Stimulated activated naive CD8-positive, alpha-beta T cell treated with anti-CD3 and anti-CD28 coated beads, Interleukin-15, amount 100 ng/mL, for 72 hours (primary cell): ENCODE measurements at regions not wholly inside any gene's neighbourhood (a gene's known extent, or its start where the extent isn't known, plus 50 kb on each side); places are given as distances from the start of the nearest gene placed in this dataset.

Source experiments
- ATAC-seq: fragments of 150-1000 bp; cut with Tn5 transposase; 2 replicates; pipeline ENCODE4 v1.10.0; 2021; ENCODE audit warnings: mild to moderate bottlenecking, moderate library complexity
- DNase-seq, 2 donors: peaks; one replicate each; pipeline ENCODE4 v3.0.0; 2021 to 2022
- H3K27ac Mint-ChIP-seq, 2 donors: one replicate each; pipeline ENCODE4 v1.8.0; 2022; ENCODE audit warnings: mild to moderate bottlenecking in 2 of 2, mixed read lengths in 2 of 2, moderate library complexity in 2 of 2
- H3K27me3 Mint-ChIP-seq: one replicate; pipeline ENCODE4 v1.8.0; 2022; ENCODE audit warnings: mixed read lengths
- H3K4me1 Mint-ChIP-seq: one replicate; pipeline ENCODE4 v1.8.0; 2022; ENCODE audit warnings: mild to moderate bottlenecking, mixed read lengths
- H3K4me3 Mint-ChIP-seq, 2 donors: one replicate each; pipeline ENCODE4 v1.8.0; 2022; ENCODE audit warnings: mild to moderate bottlenecking in 2 of 2, mixed read lengths in 2 of 2, moderate library complexity in 1 of 2
- H3K9me3 Mint-ChIP-seq, 2 donors: one replicate each; pipeline ENCODE4 v1.8.0; 2022; ENCODE audit warnings: mixed read lengths in 2 of 2

DNA sequence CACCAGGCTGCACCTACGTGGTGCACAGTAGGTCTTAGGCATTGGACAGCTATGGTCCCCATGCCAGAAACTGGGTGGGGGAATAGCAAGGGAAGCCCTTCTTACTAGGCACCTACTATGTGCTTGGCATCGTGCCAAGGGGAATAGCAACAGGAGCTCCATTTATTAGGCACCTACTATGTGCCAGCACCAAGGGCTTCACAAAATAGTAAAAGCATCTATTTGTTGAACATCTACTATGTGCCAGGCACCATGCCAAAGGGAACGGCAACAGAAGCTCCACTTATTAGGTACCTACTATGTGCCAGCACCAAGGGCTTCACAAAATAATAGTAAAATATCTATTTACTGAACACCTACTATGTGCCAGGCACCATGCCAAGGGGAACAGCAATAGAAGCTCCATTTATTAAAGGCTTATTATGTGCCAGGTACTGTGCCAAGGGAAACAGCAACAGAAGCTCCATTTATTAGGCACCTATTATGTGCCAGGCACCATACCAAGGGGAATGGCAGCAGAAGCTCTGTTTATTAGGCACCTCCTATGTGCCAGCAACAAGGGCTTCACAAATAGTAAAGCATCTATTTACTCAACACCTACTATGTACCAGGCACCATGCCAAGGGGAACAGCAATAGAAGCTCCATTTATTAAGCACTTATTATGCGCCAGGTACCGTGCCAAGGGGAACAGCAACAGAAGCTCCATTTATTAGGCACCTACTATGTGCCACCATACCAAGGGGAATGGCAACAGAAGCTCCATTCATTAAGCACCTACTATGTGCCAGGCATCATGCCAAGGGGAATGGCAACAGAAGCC, 108.5 kb downstream of the PTPRS start:
- ATAC-seq (no peak), DNase-seq (peak in 1 of 2 donors; percentile 13)
- peaks cover 15% of the 10 kb centered on the region for H3K4me1 Mint-ChIP-seq
- no peaks in the 10 kb centered on the region for H3K9me3 Mint-ChIP-seq
- H3K4me3 Mint-ChIP-seq: no peak overlapping the region
- H3K27ac Mint-ChIP-seq: no peak overlapping the region
- peaks cover 32% of the 10 kb centered on the region for H3K27me3 Mint-ChIP-seq

DNA sequence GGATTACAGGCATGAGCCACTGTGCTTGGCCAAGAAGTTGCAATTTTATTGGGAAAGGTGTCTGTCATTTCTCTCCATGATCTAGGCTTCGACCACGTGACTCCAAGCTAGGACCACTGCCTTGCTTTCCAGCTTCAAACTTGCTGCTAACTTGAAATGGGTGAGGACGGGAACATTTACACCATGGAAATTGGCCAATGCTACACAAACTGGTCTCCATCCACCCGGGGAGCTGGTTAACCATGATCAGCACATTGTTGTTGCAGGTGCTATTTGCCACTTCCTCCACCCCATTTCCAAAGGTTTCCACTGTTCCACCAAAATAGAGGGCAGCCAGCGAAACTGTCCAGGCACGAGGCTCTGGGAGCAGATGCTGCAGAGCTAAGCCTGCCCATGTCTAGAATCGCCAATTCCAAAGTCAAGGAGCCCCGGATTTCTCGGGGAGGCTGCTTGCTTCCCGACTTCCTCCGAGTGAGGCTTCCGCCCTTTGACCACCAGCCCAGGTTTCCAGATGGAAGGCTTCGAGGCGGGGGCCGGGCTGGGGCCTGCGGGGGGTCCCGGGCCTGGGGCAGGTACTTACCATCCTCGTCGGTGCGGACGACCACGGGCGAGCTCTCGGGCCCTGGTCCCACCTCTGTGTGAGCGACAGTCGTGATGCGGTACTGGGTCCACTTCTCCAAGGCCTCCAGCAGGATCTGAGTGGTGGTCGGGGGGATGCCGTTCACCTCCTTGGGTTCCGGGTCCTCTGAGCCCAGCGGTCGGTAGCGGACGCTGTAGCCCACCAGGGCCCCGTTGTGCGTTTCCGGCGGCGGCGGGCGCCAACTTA, 109.7 kb downstream of the PTPRS start:
- Mint-ChIP-seq H3K27me3 (peaks cover 36% of the 10 kb centered on the region), H3K27ac (no peak overlapping the region), H3K9me3 (no peaks in the 10 kb centered on the region), H3K4me3 (no peak overlapping the region), H3K4me1 (peaks cover 15% of the 10 kb centered on the region)
- ATAC-seq: no peak
- DNase-seq: no peak

- peaks cover 15% of the 10 kb centered on the region for H3K4me1 Mint-ChIP-seq
- H3K4me3 Mint-ChIP-seq: peak overlapping the region; percentile 47 to 49
- DNase-seq: no peak
- ATAC-seq: no peak
- H3K27ac Mint-ChIP-seq: no peak overlapping the region
- H3K27me3 Mint-ChIP-seq: peaks cover 36% of the 10 kb centered on the region
- H3K9me3 Mint-ChIP-seq: no peaks in the 10 kb centered on the region
These were observed 110.8 kb downstream of the PTPRS start for GRCh38 chr19:5229778-5230335.

DNA sequence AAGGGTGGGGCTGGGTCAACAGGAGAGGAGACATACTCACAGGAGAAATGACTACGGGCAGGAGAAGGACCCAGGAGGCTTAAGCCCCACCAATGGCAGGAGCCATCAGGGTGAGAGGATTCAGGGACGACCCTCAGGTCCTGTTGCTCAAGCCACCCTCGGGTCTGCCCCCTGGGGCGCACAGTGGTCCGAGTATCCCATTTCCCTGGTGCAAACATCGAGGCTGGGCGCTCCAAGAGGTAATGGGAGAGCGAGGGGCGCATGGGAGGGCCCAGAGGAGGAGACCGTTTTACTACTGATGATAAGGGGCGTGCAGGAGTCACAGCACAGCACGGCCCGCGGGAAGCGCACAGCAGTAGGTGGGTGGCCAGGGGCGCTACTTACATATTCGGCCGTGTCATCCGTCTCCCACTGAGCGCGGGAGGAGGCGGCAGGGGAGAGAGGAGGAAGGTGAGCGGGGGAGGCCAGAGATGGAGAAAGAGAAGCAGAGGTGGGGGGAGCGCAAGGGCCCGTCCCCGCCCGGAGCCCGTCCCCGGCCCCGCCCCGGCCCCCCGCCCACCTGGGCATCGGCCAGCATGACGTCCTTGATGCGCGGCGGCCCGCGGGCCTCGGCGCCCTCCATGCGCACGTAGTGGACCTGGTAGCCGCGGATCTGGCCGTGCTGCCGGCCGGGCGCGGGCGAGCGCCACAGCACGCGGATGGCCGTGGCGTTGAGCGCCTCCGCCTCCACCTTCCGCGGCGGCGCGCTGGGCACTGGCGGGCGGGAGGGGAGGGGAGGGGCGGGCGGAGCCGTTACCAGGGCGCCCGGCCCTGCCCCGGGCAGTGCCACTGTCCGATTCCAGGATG, 111.5 kb downstream of the PTPRS start:
- DNase-seq (no peak), ATAC-seq (peak; percentile 38)
- Mint-ChIP-seq H3K4me1 (peaks cover 15% of the 10 kb centered on the region), H3K27me3 (peaks cover 36% of the 10 kb centered on the region), H3K9me3 (no peaks in the 10 kb centered on the region), H3K4me3 (peak overlapping the region; percentile 71 to 79), H3K27ac (no peak overlapping the region)

DNA sequence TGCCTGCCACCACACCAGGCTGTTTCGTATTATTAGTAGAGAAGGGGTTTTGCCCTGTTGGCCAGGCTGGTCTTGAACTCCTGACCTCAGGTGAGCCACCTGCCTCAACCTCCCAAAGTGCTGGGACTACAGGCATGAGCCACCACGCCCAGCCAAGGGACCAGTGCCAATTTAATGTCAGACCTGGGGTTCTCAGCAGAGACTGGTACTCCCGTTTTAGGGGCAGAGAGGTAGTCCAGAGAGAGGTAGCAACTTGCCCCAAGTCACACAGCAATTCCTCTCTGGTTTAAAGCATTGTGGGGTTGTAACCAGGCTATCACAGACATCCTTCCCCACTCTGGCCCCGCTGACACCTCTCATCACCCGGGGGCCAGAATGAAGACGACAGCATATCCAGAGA, 112.1 kb downstream of the PTPRS start:
- Mint-ChIP-seq H3K27me3 (peaks cover 36% of the 10 kb centered on the region), H3K4me1 (peaks cover 15% of the 10 kb centered on the region), H3K9me3 (no peaks in the 10 kb centered on the region), H3K27ac (no peak overlapping the region), H3K4me3 (peak overlapping the region; percentile 71 to 79)
- ATAC-seq (no peak), DNase-seq (no peak)

DNA sequence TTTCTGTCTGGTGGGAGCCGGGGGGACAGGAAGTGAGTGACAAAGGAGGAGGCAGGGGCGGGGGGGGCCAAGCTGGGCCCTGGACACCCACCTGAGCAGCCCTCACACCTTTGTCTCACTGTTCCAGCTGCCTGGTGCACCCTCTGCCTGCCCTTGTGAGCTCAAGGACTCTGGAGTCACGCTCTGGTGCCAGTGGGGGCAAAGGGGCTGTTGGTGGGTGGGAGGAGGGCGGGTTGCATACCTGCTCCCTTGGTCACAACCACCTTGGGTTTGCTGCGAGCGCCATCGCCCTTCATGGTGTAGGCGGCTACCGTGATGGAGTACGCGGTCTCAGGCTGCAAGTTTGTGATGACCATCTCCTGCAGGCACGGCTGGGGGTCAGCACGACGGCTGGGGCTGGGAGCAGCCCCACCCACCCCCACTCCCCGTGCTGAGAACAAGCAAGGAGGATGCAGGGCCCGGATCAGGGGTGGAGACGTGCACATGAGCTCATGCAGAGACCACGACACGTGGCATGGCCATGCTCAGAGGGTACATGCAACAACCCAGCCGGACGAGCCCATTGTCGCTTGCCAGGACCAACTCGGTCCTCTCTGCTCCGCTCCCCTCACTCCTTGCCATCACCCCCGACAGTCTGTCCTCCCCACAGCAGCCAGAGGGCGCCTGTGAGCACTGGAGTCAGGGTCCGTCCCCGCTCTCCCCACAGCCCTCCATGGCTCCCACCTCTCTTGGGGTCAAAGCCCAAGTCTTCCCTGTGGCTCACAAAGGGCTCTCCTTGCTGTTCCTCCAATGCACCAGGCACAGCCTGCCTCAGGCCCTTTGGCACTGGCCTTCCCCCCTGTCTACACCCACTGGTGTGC, 114.9 kb downstream of the PTPRS start:
- DNase-seq (no peak), ATAC-seq (peak; percentile 44)
- Mint-ChIP-seq H3K27ac (no peak overlapping the region), H3K9me3 (no peaks in the 10 kb centered on the region), H3K4me3 (no peak overlapping the region), H3K4me1 (peaks cover 15% of the 10 kb centered on the region), H3K27me3 (peaks cover 36% of the 10 kb centered on the region)

DNA sequence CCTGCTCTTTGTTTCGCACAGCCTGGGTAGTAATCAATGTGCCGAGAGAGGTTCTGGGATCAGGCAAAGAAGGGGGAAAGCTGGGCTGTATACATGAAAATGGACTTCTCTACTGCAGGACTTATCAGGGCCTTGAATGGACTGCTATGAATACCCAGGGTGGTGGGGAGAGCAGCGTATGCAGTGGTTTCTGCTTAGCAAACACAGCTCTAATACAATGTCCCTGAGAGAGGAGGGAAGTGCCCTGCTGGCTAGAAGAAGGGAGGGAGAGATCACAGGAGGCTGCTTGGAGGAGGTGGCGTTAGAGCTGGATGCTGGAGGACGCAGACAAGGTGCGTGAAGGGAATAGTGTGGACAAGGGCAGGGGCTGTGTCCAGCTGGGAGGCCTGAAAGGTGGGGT, 116.1 kb downstream of the PTPRS start:
- Mint-ChIP-seq H3K27me3 (peaks cover 28% of the 10 kb centered on the region), H3K4me3 (no peak overlapping the region), H3K27ac (no peak overlapping the region), H3K4me1 (peaks cover 9% of the 10 kb centered on the region), H3K9me3 (no peaks in the 10 kb centered on the region)
- no peak for DNase-seq
- ATAC-seq: no peak

- no peaks in the 10 kb centered on the region for H3K9me3 Mint-ChIP-seq
- H3K27me3 Mint-ChIP-seq: peaks cover 12% of the 10 kb centered on the region
- no peaks in the 10 kb centered on the region for H3K4me1 Mint-ChIP-seq
- DNase-seq (no peak), ATAC-seq (no peak)
- no peak overlapping the region for H3K4me3 Mint-ChIP-seq
- H3K27ac Mint-ChIP-seq: no peak overlapping the region
These were observed 117.7 kb downstream of the PTPRS start for GRCh38 chr19:5222821-5223321.

- H3K27ac Mint-ChIP-seq: no peak overlapping the region
- DNase-seq (no peak), ATAC-seq (no peak)
- no peaks in the 10 kb centered on the region for H3K9me3 Mint-ChIP-seq
- H3K4me1 Mint-ChIP-seq: no peaks in the 10 kb centered on the region
- H3K27me3 Mint-ChIP-seq: peaks cover 5% of the 10 kb centered on the region
- no peak overlapping the region for H3K4me3 Mint-ChIP-seq
These were observed 118.4 kb downstream of the PTPRS start for GRCh38 chr19:5222178-5222577.

DNA sequence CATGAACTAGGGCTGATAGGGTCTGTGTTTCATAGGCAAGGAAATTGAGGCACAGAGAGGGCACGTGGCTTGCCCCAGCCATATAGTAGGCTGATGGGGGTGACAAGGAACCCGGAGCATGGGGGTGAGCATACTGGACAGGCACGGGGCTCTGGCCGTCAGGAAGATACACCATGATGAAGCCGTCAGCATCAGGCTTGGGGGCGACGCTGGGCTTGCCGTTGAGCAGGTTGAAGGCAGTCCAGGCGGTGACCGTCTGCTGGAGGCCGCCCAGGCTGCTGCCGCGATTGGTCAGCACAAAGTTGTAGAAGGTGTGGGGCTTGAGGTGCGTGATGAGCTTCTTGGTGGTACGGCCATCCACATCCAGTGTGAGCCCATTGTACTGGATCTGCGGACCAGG, 119.7 kb downstream of the PTPRS start:
- H3K27me3 Mint-ChIP-seq: no peaks in the 10 kb centered on the region

DNA sequence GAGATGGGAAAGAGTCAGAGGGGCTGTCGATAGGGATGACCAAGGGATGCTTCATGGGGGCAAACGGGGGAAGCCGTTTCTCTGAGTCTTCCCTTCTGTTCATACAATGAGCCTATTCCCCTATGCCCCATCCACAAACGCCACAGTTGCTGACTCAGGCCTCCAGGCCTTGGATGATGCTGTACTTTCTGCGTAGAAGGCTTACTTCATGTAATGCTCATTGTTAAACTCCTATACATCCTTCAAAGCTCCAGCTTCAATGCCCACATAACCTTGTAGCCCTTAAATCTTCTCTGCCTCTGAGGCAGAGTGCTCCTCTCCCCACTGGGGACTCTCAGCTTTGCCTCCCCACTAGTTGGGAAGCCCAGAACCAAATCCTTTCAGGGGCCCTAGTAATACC, 120.3 kb downstream of the PTPRS start:
- DNase-seq: no peak
- H3K27ac Mint-ChIP-seq: no peak overlapping the region
- no peaks in the 10 kb centered on the region for H3K27me3 Mint-ChIP-seq
- H3K4me1 Mint-ChIP-seq: peaks cover 6% of the 10 kb centered on the region
- H3K4me3 Mint-ChIP-seq: no peak overlapping the region
- no peak for ATAC-seq
- H3K9me3 Mint-ChIP-seq: no peaks in the 10 kb centered on the region

More for the DNA sequence above, 119.7 kb downstream of the PTPRS start:
- no peak overlapping the region for H3K27ac Mint-ChIP-seq
- peaks cover 6% of the 10 kb centered on the region for H3K4me1 Mint-ChIP-seq
- H3K4me3 Mint-ChIP-seq: no peak overlapping the region
- H3K9me3 Mint-ChIP-seq: no peaks in the 10 kb centered on the region
- DNase-seq (no peak), ATAC-seq (no peak)

DNA sequence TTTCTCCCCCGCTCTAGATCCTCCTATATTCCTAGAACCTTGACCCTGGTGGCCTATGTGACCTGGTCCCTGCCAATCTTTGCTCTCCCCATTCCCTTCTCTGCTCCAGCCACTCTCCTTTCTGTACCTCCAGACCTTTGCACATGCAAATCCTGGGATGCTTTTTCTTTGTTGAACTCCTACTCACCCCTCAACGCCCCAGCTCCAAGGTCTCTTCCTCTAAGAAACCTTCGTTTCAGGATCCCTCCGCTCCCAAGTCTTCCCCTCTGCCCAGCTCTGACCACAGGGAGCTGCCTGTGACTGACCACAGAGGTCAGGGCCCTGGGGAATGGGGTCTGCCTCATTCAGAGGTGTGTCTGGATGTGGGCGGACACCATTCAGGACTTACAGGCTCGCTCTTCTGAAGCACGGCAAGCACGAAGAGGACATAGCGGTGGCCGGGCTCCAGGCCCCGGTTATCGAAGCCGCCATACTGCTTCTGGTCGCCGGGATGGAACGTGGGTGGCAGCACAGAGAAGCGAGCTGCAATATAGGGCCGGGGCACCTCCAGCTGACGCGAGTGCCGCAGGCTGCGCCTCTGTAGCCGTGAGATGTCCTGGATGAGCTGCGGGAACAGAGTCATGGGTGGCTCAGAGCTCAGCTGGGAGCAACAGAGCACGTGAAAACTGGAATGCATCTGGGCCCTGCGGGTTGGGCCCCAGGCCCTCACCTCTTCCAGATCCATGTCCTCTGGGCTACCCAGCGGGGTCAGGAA, 120.9 kb downstream of the PTPRS start:
- DNase-seq (no peak), ATAC-seq (no peak)
- H3K27me3 Mint-ChIP-seq: no peaks in the 10 kb centered on the region
- H3K27ac Mint-ChIP-seq: no peak overlapping the region
- H3K4me3 Mint-ChIP-seq: no peak overlapping the region
- H3K9me3 Mint-ChIP-seq: no peaks in the 10 kb centered on the region
- H3K4me1 Mint-ChIP-seq: peaks cover 6% of the 10 kb centered on the region

GRCh38 chr19:5218963-5219530, 121.6 kb downstream of the PTPRS start:
- ATAC-seq (no peak), DNase-seq (no peak)
- Mint-ChIP-seq H3K4me1 (peaks cover 6% of the 10 kb centered on the region), H3K9me3 (no peaks in the 10 kb centered on the region), H3K27ac (peak overlapping the region in 1 of 2 donors; percentile 71), H3K27me3 (no peaks in the 10 kb centered on the region), H3K4me3 (no peak overlapping the region)
